ENCODE measurements at regions not wholly inside any gene's neighbourhood (a gene's known extent, or its start where the extent isn't known, plus 50 kb on each side); places are given as distances from the start of the nearest gene placed in this dataset.

- no peaks in the 10 kb centered on the region for H3K27me3 ChIP-seq (ENCODE audit: control insufficient read depth, insufficient read depth, low read length)
- no peaks in the 10 kb centered on the region for H3K4me1 ChIP-seq (ENCODE audit: control insufficient read depth, insufficient read depth, low read length)
- H3K4me3 ChIP-seq (ENCODE audit: low read depth, low read length): no peak overlapping the region
- no peak overlapping the region for H3K9ac ChIP-seq (ENCODE audit: low read depth, low read length)
- H3K9me3 ChIP-seq (ENCODE audit: control insufficient read depth, insufficient read depth, low read length): no peaks in the 10 kb centered on the region
- H3K36me3 ChIP-seq (ENCODE audit: control insufficient read depth, insufficient read depth, low read length): no peaks in the 10 kb centered on the region
These were observed 573.6 kb downstream of the MMUT start for GRCh38 chr6:48889429-48889828.

GRCh38 chr6:48883116-48883515 lies 579.9 kb downstream of the MMUT start:
- Histone ChIP-seq H3K4me1 (ENCODE audit: control insufficient read depth, insufficient read depth, low read length) (no peaks in the 10 kb centered on the region), H3K9me3 (ENCODE audit: control insufficient read depth, insufficient read depth, low read length) (no peaks in the 10 kb centered on the region), H3K27me3 (ENCODE audit: control insufficient read depth, insufficient read depth, low read length) (no peaks in the 10 kb centered on the region), H3K4me3 (ENCODE audit: low read depth, low read length) (no peak overlapping the region), H3K36me3 (ENCODE audit: control insufficient read depth, insufficient read depth, low read length) (no peaks in the 10 kb centered on the region), H3K9ac (ENCODE audit: low read depth, low read length) (no peak overlapping the region)

GRCh38 chr6:48881551-48881950 lies 581.5 kb downstream of the MMUT start:
- Histone ChIP-seq H3K27me3 (ENCODE audit: control insufficient read depth, insufficient read depth, low read length) (no peaks in the 10 kb centered on the region), H3K4me1 (ENCODE audit: control insufficient read depth, insufficient read depth, low read length) (no peaks in the 10 kb centered on the region), H3K9ac (ENCODE audit: low read depth, low read length) (no peak overlapping the region), H3K9me3 (ENCODE audit: control insufficient read depth, insufficient read depth, low read length) (no peaks in the 10 kb centered on the region), H3K4me3 (ENCODE audit: low read depth, low read length) (no peak overlapping the region), H3K36me3 (ENCODE audit: control insufficient read depth, insufficient read depth, low read length) (no peaks in the 10 kb centered on the region)

DNA sequence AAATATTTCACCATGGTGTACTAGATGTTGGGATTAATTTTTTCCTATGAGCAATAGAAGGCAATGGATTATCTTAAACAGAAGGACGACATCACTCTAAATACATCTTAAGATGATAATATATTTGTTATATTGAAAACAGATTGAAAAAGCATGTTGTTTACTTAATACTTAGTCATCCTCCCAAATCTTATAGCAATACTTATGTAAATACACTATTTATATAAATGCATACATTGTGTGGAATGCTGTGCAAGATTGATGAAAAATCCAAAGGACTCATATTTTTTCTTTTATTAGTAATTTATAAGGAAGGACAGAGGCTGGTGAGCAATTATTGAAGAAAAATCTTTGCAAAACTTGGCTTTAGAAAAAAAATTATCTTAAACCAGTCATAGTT lies 593.5 kb downstream of the MMUT start:
- no peaks in the 10 kb centered on the region for H3K36me3 ChIP-seq (ENCODE audit: control insufficient read depth, insufficient read depth, low read length)
- no peak overlapping the region for H3K9ac ChIP-seq (ENCODE audit: low read depth, low read length)
- no peaks in the 10 kb centered on the region for H3K4me1 ChIP-seq (ENCODE audit: control insufficient read depth, insufficient read depth, low read length)
- H3K27me3 ChIP-seq (ENCODE audit: control insufficient read depth, insufficient read depth, low read length): no peaks in the 10 kb centered on the region
- H3K9me3 ChIP-seq (ENCODE audit: control insufficient read depth, insufficient read depth, low read length): no peaks in the 10 kb centered on the region
- H3K4me3 ChIP-seq (ENCODE audit: low read depth, low read length): no peak overlapping the region

DNA sequence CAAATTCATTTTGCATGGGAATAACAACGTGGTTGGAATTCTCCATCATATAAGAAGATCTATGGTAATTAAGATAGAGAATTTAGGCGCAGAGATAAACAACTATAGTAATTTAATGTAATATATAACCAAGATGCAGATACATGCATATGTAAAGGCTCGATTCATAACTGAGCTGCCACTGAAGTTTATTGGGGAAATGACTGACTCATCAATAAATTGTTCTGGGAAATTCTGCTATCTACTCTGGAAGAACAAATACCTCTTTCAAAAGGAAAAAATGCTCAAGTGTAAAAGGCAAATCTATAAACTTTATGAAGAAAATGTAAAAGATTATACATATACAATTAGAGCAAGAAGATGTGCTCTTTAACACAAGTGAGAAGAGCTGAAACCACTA lies 596.4 kb downstream of the MMUT start:
- no peak overlapping the region for H3K9ac ChIP-seq (ENCODE audit: low read depth, low read length)
- H3K4me3 ChIP-seq (ENCODE audit: low read depth, low read length): no peak overlapping the region
- H3K4me1 ChIP-seq (ENCODE audit: control insufficient read depth, insufficient read depth, low read length): no peaks in the 10 kb centered on the region
- H3K36me3 ChIP-seq (ENCODE audit: control insufficient read depth, insufficient read depth, low read length): no peaks in the 10 kb centered on the region
- no peaks in the 10 kb centered on the region for H3K9me3 ChIP-seq (ENCODE audit: control insufficient read depth, insufficient read depth, low read length)
- no peaks in the 10 kb centered on the region for H3K27me3 ChIP-seq (ENCODE audit: control insufficient read depth, insufficient read depth, low read length)

GRCh38 chr6:48860175-48860574 lies 602.9 kb downstream of the MMUT start:
- Histone ChIP-seq H3K9ac (ENCODE audit: low read depth, low read length) (no peak overlapping the region), H3K36me3 (ENCODE audit: control insufficient read depth, insufficient read depth, low read length) (no peaks in the 10 kb centered on the region), H3K27me3 (ENCODE audit: control insufficient read depth, insufficient read depth, low read length) (no peaks in the 10 kb centered on the region), H3K4me3 (ENCODE audit: low read depth, low read length) (no peak overlapping the region), H3K4me1 (ENCODE audit: control insufficient read depth, insufficient read depth, low read length) (no peaks in the 10 kb centered on the region), H3K9me3 (ENCODE audit: control insufficient read depth, insufficient read depth, low read length) (no peaks in the 10 kb centered on the region)

DNA sequence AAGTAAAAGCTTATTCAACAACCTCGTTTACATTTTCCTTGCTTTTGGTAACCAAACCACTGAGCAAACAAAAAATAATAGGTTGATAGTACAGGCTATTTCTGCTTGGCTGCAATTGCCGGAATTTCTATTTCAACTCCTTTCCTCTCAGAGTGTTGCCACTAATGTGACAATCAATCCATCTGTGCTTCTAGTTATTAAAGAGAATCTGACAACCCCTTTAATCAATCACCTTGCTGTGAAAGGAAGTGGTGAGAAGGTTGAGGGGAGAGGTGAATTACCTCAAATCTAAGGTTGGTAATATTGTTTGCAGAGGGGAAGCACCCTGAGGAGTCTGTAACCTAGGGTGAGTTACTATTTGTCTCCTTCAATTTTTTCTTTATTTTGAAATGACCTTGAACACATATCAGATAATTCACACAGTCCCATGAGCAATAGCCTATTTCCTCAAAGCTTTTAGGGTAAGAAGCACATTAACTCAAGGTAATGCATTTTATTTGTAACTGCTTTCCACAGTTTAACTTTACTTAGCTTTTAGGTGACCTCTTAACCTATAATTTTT lies 603.4 kb downstream of the MMUT start:
- Histone ChIP-seq H3K9ac (ENCODE audit: low read depth, low read length) (no peak overlapping the region), H3K4me3 (ENCODE audit: low read depth, low read length) (no peak overlapping the region), H3K36me3 (ENCODE audit: control insufficient read depth, insufficient read depth, low read length) (no peaks in the 10 kb centered on the region), H3K4me1 (ENCODE audit: control insufficient read depth, insufficient read depth, low read length) (no peaks in the 10 kb centered on the region), H3K9me3 (ENCODE audit: control insufficient read depth, insufficient read depth, low read length) (no peaks in the 10 kb centered on the region), H3K27me3 (ENCODE audit: control insufficient read depth, insufficient read depth, low read length) (no peaks in the 10 kb centered on the region)

DNA sequence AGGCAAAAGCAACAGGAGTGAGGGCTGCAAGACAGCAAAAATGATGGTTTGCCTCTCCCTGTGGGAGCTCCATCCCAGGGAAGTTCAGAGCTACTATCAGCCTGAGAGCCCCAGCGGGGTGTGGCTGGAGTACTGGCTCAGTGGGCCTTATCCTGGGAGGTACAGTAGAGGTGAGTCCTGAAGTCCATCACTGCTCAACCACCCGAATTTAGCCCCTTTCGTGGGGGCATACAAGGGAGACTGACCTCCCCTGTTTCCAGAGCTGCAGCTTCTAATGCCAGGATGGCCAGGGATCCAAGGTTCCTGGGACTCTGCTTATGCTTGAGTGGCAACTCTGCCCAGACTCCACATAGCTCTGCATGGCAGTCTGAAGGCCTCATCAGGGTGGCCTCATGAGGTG lies 617.8 kb downstream of the MMUT start:
- Histone ChIP-seq H3K9ac (ENCODE audit: low read depth, low read length) (no peak overlapping the region), H3K36me3 (ENCODE audit: control insufficient read depth, insufficient read depth, low read length) (no peaks in the 10 kb centered on the region), H3K4me3 (ENCODE audit: low read depth, low read length) (no peak overlapping the region), H3K27me3 (ENCODE audit: control insufficient read depth, insufficient read depth, low read length) (no peaks in the 10 kb centered on the region), H3K4me1 (ENCODE audit: control insufficient read depth, insufficient read depth, low read length) (no peaks in the 10 kb centered on the region), H3K9me3 (ENCODE audit: control insufficient read depth, insufficient read depth, low read length) (peaks cover 8% of the 10 kb centered on the region)

GRCh38 chr6:48844696-48845095 lies 618.4 kb downstream of the MMUT start:
- Histone ChIP-seq H3K36me3 (ENCODE audit: control insufficient read depth, insufficient read depth, low read length) (no peaks in the 10 kb centered on the region), H3K4me1 (ENCODE audit: control insufficient read depth, insufficient read depth, low read length) (peaks cover 4% of the 10 kb centered on the region), H3K9ac (ENCODE audit: low read depth, low read length) (no peak overlapping the region), H3K27me3 (ENCODE audit: control insufficient read depth, insufficient read depth, low read length) (no peaks in the 10 kb centered on the region), H3K4me3 (ENCODE audit: low read depth, low read length) (no peak overlapping the region), H3K9me3 (ENCODE audit: control insufficient read depth, insufficient read depth, low read length) (peaks cover 8% of the 10 kb centered on the region)

DNA sequence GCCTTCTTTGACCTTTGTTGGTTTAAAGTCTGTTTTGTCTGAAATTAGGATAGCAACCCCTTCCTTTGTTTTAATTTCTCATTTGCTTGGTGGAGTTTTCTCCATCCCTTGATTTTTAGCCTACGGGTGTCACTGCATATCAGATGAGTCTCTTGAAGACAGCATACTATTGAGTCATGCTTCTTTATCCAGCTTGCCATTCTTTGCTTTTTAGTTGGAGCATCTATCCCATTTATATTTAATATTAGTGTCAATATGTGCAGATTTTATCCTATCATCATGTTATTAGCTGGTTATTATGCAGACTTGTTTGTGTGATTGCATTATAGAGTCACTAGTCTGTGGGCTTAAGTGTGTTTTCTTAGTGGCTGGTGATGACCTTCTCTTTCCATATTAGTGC lies 622.2 kb downstream of the MMUT start:
- peaks cover 7% of the 10 kb centered on the region for H3K4me1 ChIP-seq (ENCODE audit: control insufficient read depth, insufficient read depth, low read length)
- no peaks in the 10 kb centered on the region for H3K27me3 ChIP-seq (ENCODE audit: control insufficient read depth, insufficient read depth, low read length)
- no peak overlapping the region for H3K9ac ChIP-seq (ENCODE audit: low read depth, low read length)
- no peak overlapping the region for H3K4me3 ChIP-seq (ENCODE audit: low read depth, low read length)
- H3K9me3 ChIP-seq (ENCODE audit: control insufficient read depth, insufficient read depth, low read length): peaks cover 8% of the 10 kb centered on the region
- H3K36me3 ChIP-seq (ENCODE audit: control insufficient read depth, insufficient read depth, low read length): no peaks in the 10 kb centered on the region

GRCh38 chr6:48839206-48839605 lies 623.8 kb downstream of the MMUT start:
- Histone ChIP-seq H3K36me3 (ENCODE audit: control insufficient read depth, insufficient read depth, low read length) (no peaks in the 10 kb centered on the region), H3K27me3 (ENCODE audit: control insufficient read depth, insufficient read depth, low read length) (no peaks in the 10 kb centered on the region), H3K9ac (ENCODE audit: low read depth, low read length) (no peak overlapping the region), H3K9me3 (ENCODE audit: control insufficient read depth, insufficient read depth, low read length) (peaks cover 8% of the 10 kb centered on the region), H3K4me3 (ENCODE audit: low read depth, low read length) (no peak overlapping the region), H3K4me1 (ENCODE audit: control insufficient read depth, insufficient read depth, low read length) (peaks cover 7% of the 10 kb centered on the region)

DNA sequence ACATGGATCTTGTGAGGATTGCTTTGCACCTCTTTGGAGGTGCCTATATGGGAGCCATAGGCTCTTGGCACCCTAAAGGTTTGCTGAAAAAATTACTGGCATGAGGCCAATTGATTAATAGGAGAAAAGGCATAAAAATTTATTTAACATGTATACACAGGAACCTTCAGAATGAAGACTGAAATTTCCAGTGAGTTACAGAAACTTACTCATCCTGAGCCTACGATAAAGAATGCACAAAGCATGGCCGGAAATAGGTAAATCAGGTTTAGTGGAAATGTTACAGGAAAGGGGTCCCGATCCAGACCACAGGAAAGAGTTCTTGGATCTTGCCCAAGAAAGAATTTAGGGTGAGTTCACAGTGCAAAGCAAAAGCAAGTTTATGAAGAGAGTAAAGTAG lies 625.3 kb downstream of the MMUT start:
- peaks cover 7% of the 10 kb centered on the region for H3K4me1 ChIP-seq (ENCODE audit: control insufficient read depth, insufficient read depth, low read length)
- H3K27me3 ChIP-seq (ENCODE audit: control insufficient read depth, insufficient read depth, low read length): no peaks in the 10 kb centered on the region
- H3K36me3 ChIP-seq (ENCODE audit: control insufficient read depth, insufficient read depth, low read length): no peaks in the 10 kb centered on the region
- H3K4me3 ChIP-seq (ENCODE audit: low read depth, low read length): no peak overlapping the region
- H3K9ac ChIP-seq (ENCODE audit: low read depth, low read length): no peak overlapping the region
- peaks cover 8% of the 10 kb centered on the region for H3K9me3 ChIP-seq (ENCODE audit: control insufficient read depth, insufficient read depth, low read length)

All from iPS-15b (cell line).